OCI-LY7 (cell line): ENCODE measurements at regions not wholly inside any gene's neighbourhood (a gene's known extent, or its start where the extent isn't known, plus 50 kb on each side); places are given as distances from the start of the nearest gene placed in this dataset.

Source experiments
- BruUV-seq: library from RNA; stranded (reverse); fragments of 400-500 nt; replicated peaks from 2 replicates; lab custom pipeline; 2021; lab: Mats Ljungman, UMichigan
- CTCF ChIA-PET: fragments of 300-600 bp; sonication (Branson Sonifier 250); formaldehyde crosslinking; loops from one replicate; lab custom pipeline; 2022; ENCODE audit warnings: antibody characterized with exemption; ENCODE audit not compliant: unreplicated experiment; lab: Charles Lee
- POLR2A ChIA-PET: fragments of 300-600 bp; sonication (Branson Sonifier 250); formaldehyde crosslinking; loops from one replicate; lab custom pipeline; 2022; ENCODE audit warnings: antibody characterized with exemption; lab: Charles Lee
- DNase-seq: peaks from one replicate; pipeline ENCODE4 v3.0.0-alpha.2; 2015; ENCODE audit warnings: low spot score
- H2AFZ ChIP-seq: fragments of 200-600 bp; sonication (generic), shearing (Covaris generic); 2 replicates; pipeline ENCODE4 v1.6.1; 2014; ENCODE audit warnings: mild to moderate bottlenecking, antibody characterized with exemption, low read length, moderate library complexity
- H3K27ac ChIP-seq: fragments of 200-600 bp; sonication (generic); 2 replicates; pipeline ENCODE4 v1.5.1; 2014; ENCODE audit warnings: mixed run types, low read depth, mild to moderate bottlenecking, moderate library complexity, low read length, inconsistent platforms; ENCODE audit not compliant: poor library complexity, severe bottlenecking
- H3K36me3 ChIP-seq: fragments of 200-600 bp; sonication (generic); 2 replicates; pipeline ENCODE4 v1.6.1; 2014; ENCODE audit warnings: mild to moderate bottlenecking, antibody characterized with exemption, low read length, moderate library complexity, mixed read lengths; ENCODE audit not compliant: insufficient read depth
- H3K4me1 ChIP-seq: fragments of 200-600 bp; sonication (generic); 2 replicates; pipeline ENCODE4 v1.5.1; 2014; ENCODE audit warnings: mild to moderate bottlenecking, low read length; ENCODE audit not compliant: insufficient read depth, poor library complexity, severe bottlenecking
- H3K4me2 ChIP-seq: fragments of 200-600 bp; sonication (generic); 2 replicates; pipeline ENCODE4 v1.6.1; 2014; ENCODE audit warnings: mild to moderate bottlenecking, low read length
- H3K4me3 ChIP-seq: fragments of 200-600 bp; sonication (generic); 2 replicates; pipeline ENCODE4 v1.5.1; 2014; ENCODE audit warnings: mild to moderate bottlenecking, low read depth, low read length; ENCODE audit not compliant: poor library complexity, severe bottlenecking
- H3K79me2 ChIP-seq: fragments of 200-600 bp; sonication (generic); 2 replicates; pipeline ENCODE4 v1.6.1; 2016; ENCODE audit warnings: low read depth, mild to moderate bottlenecking, low read length, moderate library complexity, mixed read lengths; ENCODE audit not compliant: insufficient read depth
- H3K9me2 ChIP-seq: fragments of 200-600 bp; sonication (generic); 2 replicates; pipeline ENCODE4 v1.6.1; 2016; ENCODE audit warnings: mild to moderate bottlenecking, low read length, mixed read lengths; ENCODE audit not compliant: insufficient read depth
- H3K9me3 ChIP-seq: fragments of 200-600 bp; sonication (generic); 2 replicates; pipeline ENCODE4 v1.6.1; 2014; ENCODE audit warnings: mild to moderate bottlenecking, mixed run types, low read length, mixed read lengths
- H4K20me1 ChIP-seq: fragments of 200-600 bp; sonication (generic); 2 replicates; pipeline ENCODE4 v1.6.1; 2014; ENCODE audit warnings: mild to moderate bottlenecking, antibody characterized with exemption, low read length, moderate library complexity, mixed read lengths; ENCODE audit not compliant: insufficient read depth
- EZH2phosphoT487 ChIP-seq: fragments of 200-600 bp; sonication (generic); IDR thresholded peaks from 2 replicates; pipeline ENCODE4 v1.6.1; 2018; ENCODE audit warnings: low read depth, borderline replicate concordance, mild to moderate bottlenecking, mixed run types, antibody characterized with exemption, low read length, moderate library complexity, mixed read lengths
- intact Hi-C: fragments of 100-400 bp; cut with micrococcal nuclease; formaldehyde crosslinking; loops from one replicate; pipeline ENCODE4 v1.10.0; 2022; ENCODE audit not compliant: unreplicated experiment
- TF ChIP-seq, protein P1 (sequence below): fragments of 200-600 bp; sonication (generic); conservative IDR thresholded peaks from 2 replicates; pipeline ENCODE4 v1.5.1; 2014; ENCODE audit warnings: mild to moderate bottlenecking, antibody characterized with exemption, low read length, moderate library complexity, mixed read lengths

DNA sequence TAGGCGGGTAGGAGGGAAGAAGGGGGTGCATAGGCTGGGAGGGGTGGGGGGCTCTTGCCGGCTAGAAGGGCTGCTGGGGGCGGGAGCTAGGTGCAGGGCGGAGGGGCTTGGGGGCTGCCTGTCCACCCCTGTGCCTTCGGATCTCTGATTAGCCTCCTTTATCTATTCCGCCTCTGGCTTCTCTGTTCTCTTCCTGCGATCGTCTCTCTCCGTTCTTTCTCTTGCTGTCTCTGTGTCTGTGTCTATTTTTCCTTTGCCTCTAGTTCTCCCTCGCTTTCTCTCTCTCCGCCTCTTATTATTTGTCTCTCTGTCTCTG, 166.7 kb upstream of the LHX5 start:
- TF ChIP-seq, protein P1, sequence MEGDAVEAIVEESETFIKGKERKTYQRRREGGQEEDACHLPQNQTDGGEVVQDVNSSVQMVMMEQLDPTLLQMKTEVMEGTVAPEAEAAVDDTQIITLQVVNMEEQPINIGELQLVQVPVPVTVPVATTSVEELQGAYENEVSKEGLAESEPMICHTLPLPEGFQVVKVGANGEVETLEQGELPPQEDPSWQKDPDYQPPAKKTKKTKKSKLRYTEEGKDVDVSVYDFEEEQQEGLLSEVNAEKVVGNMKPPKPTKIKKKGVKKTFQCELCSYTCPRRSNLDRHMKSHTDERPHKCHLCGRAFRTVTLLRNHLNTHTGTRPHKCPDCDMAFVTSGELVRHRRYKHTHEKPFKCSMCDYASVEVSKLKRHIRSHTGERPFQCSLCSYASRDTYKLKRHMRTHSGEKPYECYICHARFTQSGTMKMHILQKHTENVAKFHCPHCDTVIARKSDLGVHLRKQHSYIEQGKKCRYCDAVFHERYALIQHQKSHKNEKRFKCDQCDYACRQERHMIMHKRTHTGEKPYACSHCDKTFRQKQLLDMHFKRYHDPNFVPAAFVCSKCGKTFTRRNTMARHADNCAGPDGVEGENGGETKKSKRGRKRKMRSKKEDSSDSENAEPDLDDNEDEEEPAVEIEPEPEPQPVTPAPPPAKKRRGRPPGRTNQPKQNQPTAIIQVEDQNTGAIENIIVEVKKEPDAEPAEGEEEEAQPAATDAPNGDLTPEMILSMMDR = no peak
- no peak for TF ChIP-seq EZH2phosphoT487
- Histone ChIP-seq H3K27ac (no peak overlapping the region), H3K4me3 (no peak overlapping the region), H3K9me3 (no peaks in the 10 kb centered on the region), H3K9me2 (no peaks in the 10 kb centered on the region), H4K20me1 (no peaks in the 10 kb centered on the region), H2AFZ (no peak overlapping the region), H3K36me3 (no peaks in the 10 kb centered on the region), H3K4me1 (no peaks in the 10 kb centered on the region), H3K4me2 (no peak overlapping the region), H3K79me2 (no peaks in the 10 kb centered on the region)
- CTCF ChIA-PET = no interaction called here
- DNase-seq = no peak
- BruUV-seq = no TSS peak
- POLR2A ChIA-PET = no interaction called here
- intact Hi-C loops = no loop called here

DNA sequence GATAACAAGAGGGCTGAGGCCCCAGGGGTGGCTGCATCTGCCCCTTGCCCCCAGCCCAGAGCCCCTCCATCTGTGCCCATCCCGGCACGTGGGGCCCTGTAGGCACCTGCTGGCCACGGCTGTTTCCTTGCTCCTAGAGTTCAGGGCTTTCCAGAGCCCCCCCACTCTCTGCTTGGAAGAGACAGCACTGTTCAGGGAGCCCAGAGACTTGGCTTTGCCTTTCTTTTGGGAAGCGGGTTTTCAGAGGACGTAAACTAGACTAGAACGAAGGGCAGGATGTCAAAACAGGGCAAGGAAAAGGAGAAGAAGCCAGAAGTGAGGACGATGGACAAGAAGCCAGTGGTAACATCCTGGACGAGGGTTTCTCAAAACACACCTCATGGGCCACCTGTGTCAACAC, 163.3 kb upstream of the LHX5 start:
- Histone ChIP-seq H3K9me2 (no peaks in the 10 kb centered on the region), H3K27ac (no peak overlapping the region), H3K79me2 (no peaks in the 10 kb centered on the region), H3K4me2 (no peak overlapping the region), H3K4me1 (no peaks in the 10 kb centered on the region), H3K4me3 (no peak overlapping the region), H2AFZ (no peak overlapping the region), H4K20me1 (no peaks in the 10 kb centered on the region), H3K36me3 (no peaks in the 10 kb centered on the region), H3K9me3 (no peaks in the 10 kb centered on the region)
- CTCF ChIA-PET = no interaction called here
- TF ChIP-seq EZH2phosphoT487 = no peak
- TF ChIP-seq, protein P1 = no peak
- no peak for DNase-seq
- BruUV-seq = no TSS peak
- intact Hi-C loops = no loop called here
- POLR2A ChIA-PET = no interaction called here

DNA sequence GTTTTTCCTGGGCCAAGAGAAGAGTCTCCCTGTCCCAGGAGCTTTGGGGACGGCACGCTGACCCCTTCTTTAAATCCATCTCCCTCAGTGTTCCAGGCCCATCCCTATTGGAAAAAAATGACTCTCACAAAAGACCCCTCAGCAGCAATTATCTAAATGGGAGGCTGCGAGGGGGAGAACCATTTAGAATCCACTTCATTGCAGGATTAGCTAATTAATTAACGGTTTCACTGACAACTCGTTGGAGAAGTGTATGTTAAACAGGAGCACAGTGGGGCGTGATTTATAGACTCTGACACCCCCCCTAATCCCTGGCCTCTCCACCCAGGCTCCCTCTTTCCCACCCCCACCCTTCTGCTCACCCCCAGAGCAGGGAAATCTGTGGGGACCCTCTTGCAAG, 162.8 kb upstream of the LHX5 start:
- BruUV-seq = no TSS peak
- H3K9me2 ChIP-seq = no peaks in the 10 kb centered on the region
- no peak overlapping the region for H3K4me2 ChIP-seq
- H3K79me2 ChIP-seq = no peaks in the 10 kb centered on the region
- ChIA-PET POLR2A (no interaction called here), CTCF (no interaction called here)
- intact Hi-C loops = no loop called here
- no peaks in the 10 kb centered on the region for H3K36me3 ChIP-seq
- H4K20me1 ChIP-seq = no peaks in the 10 kb centered on the region
- no peak overlapping the region for H3K27ac ChIP-seq
- no peak for DNase-seq
- H3K4me1 ChIP-seq = no peaks in the 10 kb centered on the region
- no peak for TF ChIP-seq EZH2phosphoT487
- TF ChIP-seq, protein P1 = no peak
- H2AFZ ChIP-seq = no peak overlapping the region
- no peaks in the 10 kb centered on the region for H3K9me3 ChIP-seq
- H3K4me3 ChIP-seq = no peak overlapping the region
